Aorta (tissue), 5 donors: ENCODE measurements at regions not wholly inside any gene's neighbourhood (a gene's known extent, or its start where the extent isn't known, plus 50 kb on each side); places are given as distances from the start of the nearest gene placed in this dataset.

Source experiments
- ATAC-seq: fragments of 200-7000 bp; cut with Tn5 transposase; one replicate; pipeline ENCODE4 v1.9.1; 2022; ENCODE audit warnings: moderate library complexity; ENCODE audit not compliant: low FRiP score
- DNase-seq, 2 donors: peaks; one replicate each; pipeline ENCODE4 v3.0.0-alpha.2; 2020
- H3K27ac ChIP-seq, 2 donors: one replicate each; pipeline ENCODE4 v1.5.1; 2013; ENCODE audit warnings: low read length in 2 of 2, mild to moderate bottlenecking in 2 of 2, moderate library complexity in 2 of 2, control low read depth in 1 of 2, inconsistent platforms in 1 of 2, low read depth in 1 of 2
- H3K27me3 ChIP-seq, 2 donors: one replicate each; pipeline ENCODE4 v1.6.1; 2013; ENCODE audit warnings: control low read depth in 1 of 2, low read length in 1 of 2, mild to moderate bottlenecking in 1 of 2, moderate library complexity in 1 of 2; ENCODE audit not compliant: insufficient read depth in 2 of 2, control insufficient read depth in 1 of 2
- H3K36me3 ChIP-seq, 2 donors: one replicate each; pipeline ENCODE4 v1.6.1; 2013; ENCODE audit warnings: control low read depth in 1 of 2, low read length in 1 of 2, mild to moderate bottlenecking in 1 of 2; ENCODE audit not compliant: insufficient read depth in 2 of 2, control insufficient read depth in 1 of 2
- H3K4me1 ChIP-seq, 2 donors: one replicate each; pipeline ENCODE4 v1.6.1; 2013; ENCODE audit warnings: low read length in 2 of 2, control low read depth in 1 of 2, mild to moderate bottlenecking in 1 of 2, moderate library complexity in 1 of 2; ENCODE audit not compliant: insufficient read depth in 2 of 2, control insufficient read depth in 1 of 2
- H3K4me3 ChIP-seq, 2 donors: one replicate each; pipeline ENCODE4 v1.5.1; 2013; ENCODE audit warnings: low read length in 2 of 2, control low read depth in 1 of 2, mild to moderate bottlenecking in 1 of 2
- H3K9me3 ChIP-seq: one replicate; pipeline ENCODE4 v1.6.1; 2013; ENCODE audit warnings: mild to moderate bottlenecking, low read length; ENCODE audit not compliant: control insufficient read depth
- WGBS, 2 donors: extraction: QIAGEN DNeasy Blood & Tissue Kit; methylation state at CpG; one replicate each; pipeline ENCODE4 v1.1.7; 2013; 5-methylcytosine and 5-hydroxymethylcytosine counted together
- intact Hi-C, 2 donors: fragments of 100-400 bp; cut with DNase I; formaldehyde crosslinking; loops; one replicate each; pipeline versions ENCODE4 v1.14.2 to v1.15.0; 2022
- donor health status: healthy with polysubstance abuse.
- donor health status: Bipolar disorder and iron deficiency.
- donor health status: DM: no; HTN: no; CAD: no.
- donor health status: DM: no; HTN: no; CAD: no.
- donor health status: DM: yes; HTN: yes; CAD: no.

- no peaks in the 10 kb centered on the region for H3K27me3 ChIP-seq
- ATAC-seq (no peak), DNase-seq (no peak)
- H3K27ac ChIP-seq: no peak overlapping the region
- 67 to 69% methylated on average over 2 of the region's 2 CpGs for WGBS, 2 donors
- no peaks in the 10 kb centered on the region for H3K36me3 ChIP-seq
- H3K4me3 ChIP-seq: no peak overlapping the region
- intact Hi-C loops: no loop called here
- H3K9me3 ChIP-seq: no peaks in the 10 kb centered on the region
- H3K4me1 ChIP-seq: peaks cover 0 to 4% of the 10 kb centered on the region in 2 donors
These were observed 230.6 kb upstream of the CPEB2 start for GRCh38 chr4:14771504-14772175.

DNA sequence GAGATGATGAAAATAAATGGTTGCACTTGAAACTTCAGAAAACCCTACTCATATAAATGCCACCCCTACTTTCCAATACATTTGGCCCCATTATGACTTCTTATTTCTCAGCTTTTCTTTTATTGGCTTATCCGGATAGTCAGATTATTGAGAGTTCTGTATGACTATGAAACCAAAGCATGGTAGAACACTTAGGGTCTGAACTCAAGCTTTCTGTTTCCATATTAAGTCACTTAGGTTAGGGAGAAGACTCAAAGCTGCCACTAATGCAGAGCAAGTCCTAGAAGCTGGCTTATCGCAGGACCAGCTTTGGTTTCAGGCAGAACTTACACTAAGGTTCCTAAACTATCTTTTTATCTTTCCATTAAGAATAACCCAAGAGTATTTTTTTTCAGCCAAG lies 229.9 kb upstream of the CPEB2 start:
- WGBS, 2 donors: 98% methylated on average over 2 of the region's 2 CpGs
- DNase-seq: no peak
- intact Hi-C loops: no loop called here

GRCh38 chr4:14783011-14783877 lies 219.0 kb upstream of the CPEB2 start:
- Histone ChIP-seq H3K4me3 (no peak overlapping the region), H3K27me3 (no peaks in the 10 kb centered on the region), H3K4me1 (peaks cover 0 to 5% of the 10 kb centered on the region in 2 donors), H3K9me3 (peaks cover 3% of the 10 kb centered on the region), H3K36me3 (no peaks in the 10 kb centered on the region), H3K27ac (no peak overlapping the region)
- intact Hi-C loops: no loop called here
- no peak for DNase-seq
- WGBS, 2 donors: 65 to 71% methylated on average over 5 of the region's 5 CpGs
- ATAC-seq: no peak

More for the DNA sequence above, 229.9 kb upstream of the CPEB2 start:
- H3K4me1 ChIP-seq: peaks cover 0 to 4% of the 10 kb centered on the region in 2 donors
- H3K27me3 ChIP-seq: no peaks in the 10 kb centered on the region
- no peak overlapping the region for H3K27ac ChIP-seq
- H3K9me3 ChIP-seq: no peaks in the 10 kb centered on the region
- no peaks in the 10 kb centered on the region for H3K36me3 ChIP-seq
- no peak overlapping the region for H3K4me3 ChIP-seq
- no peak for ATAC-seq

DNA sequence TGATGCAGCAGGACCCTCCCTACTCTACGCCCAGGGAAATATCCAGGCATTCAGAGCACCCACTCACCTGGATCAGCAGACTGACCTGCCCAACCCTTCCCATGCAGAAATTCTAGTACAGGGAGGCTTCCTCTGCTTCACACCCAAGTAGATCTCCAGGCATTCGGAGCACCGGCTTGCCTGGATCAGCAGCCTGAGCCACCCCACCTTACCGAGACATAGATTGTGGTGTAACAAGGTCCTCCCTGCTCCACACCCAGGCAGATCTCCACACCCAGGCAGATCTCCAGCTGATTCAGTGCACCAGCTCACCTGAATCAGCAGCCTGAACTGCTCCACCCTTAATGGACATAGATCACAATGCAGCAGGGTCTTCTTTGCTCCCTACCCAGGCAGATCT lies 215.1 kb upstream of the CPEB2 start:
- H3K4me1 ChIP-seq: no peaks in the 10 kb centered on the region
- DNase-seq: no peak
- intact Hi-C loops: no loop called here
- no peak overlapping the region for H3K27ac ChIP-seq
- H3K4me3 ChIP-seq: no peak overlapping the region
- 73% methylated on average over 4 of the region's 4 CpGs for WGBS, 2 donors
- H3K27me3 ChIP-seq: no peaks in the 10 kb centered on the region
- no peaks in the 10 kb centered on the region for H3K36me3 ChIP-seq
- ATAC-seq: no peak
- peaks cover 3% of the 10 kb centered on the region for H3K9me3 ChIP-seq

GRCh38 chr4:14787894-14788293 lies 214.4 kb upstream of the CPEB2 start:
- Histone ChIP-seq H3K36me3 (no peaks in the 10 kb centered on the region), H3K4me3 (no peak overlapping the region), H3K27me3 (no peaks in the 10 kb centered on the region), H3K4me1 (no peaks in the 10 kb centered on the region), H3K9me3 (peaks cover 5% of the 10 kb centered on the region), H3K27ac (no peak overlapping the region)
- intact Hi-C loops: no loop called here
- DNase-seq (no peak), ATAC-seq (no peak)

GRCh38 chr4:14790494-14790893 lies 211.8 kb upstream of the CPEB2 start:
- no peaks in the 10 kb centered on the region for H3K36me3 ChIP-seq
- H3K27me3 ChIP-seq: no peaks in the 10 kb centered on the region
- H3K4me3 ChIP-seq: no peak overlapping the region
- ATAC-seq (no peak), DNase-seq (no peak)
- intact Hi-C loops: no loop called here
- H3K9me3 ChIP-seq: peaks cover 5% of the 10 kb centered on the region
- no peak overlapping the region for H3K27ac ChIP-seq
- no peaks in the 10 kb centered on the region for H3K4me1 ChIP-seq

DNA sequence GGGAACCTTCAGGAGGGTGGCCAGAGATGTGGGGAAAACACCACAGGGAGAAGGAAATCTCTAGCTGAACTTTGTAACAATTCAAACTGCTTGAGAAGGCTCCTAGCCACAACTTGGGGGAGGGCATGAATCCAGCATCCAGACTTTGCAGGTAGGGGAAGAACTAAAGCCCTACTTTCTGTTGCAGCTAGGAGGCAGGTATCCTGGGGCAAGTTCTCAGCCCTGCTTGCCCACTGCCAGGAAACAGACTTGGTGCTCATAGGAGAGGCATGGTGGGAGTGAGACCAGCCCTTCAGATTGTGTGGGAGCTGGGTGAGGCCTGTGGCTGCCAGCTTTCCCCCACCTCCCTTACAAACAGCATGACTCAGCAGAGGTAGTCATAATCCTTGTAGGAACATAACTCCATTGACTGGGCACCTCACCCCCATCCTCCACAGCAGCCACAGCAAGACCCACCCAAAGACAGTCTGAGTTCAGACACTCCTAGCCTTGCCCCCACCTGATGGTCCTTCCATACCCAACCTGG lies 209.5 kb upstream of the CPEB2 start:
- H3K4me1 ChIP-seq: no peaks in the 10 kb centered on the region
- intact Hi-C loops: no loop called here
- H3K27ac ChIP-seq: no peak overlapping the region
- DNase-seq (no peak), ATAC-seq (no peak)
- no peaks in the 10 kb centered on the region for H3K36me3 ChIP-seq
- no peak overlapping the region for H3K4me3 ChIP-seq
- H3K27me3 ChIP-seq: no peaks in the 10 kb centered on the region
- H3K9me3 ChIP-seq: peaks cover 4% of the 10 kb centered on the region

- 88% methylated on average over 2 of the region's 2 CpGs for WGBS, 2 donors
- H3K4me1 ChIP-seq: no peaks in the 10 kb centered on the region
- intact Hi-C loops: no loop called here
- no peaks in the 10 kb centered on the region for H3K9me3 ChIP-seq
- H3K27ac ChIP-seq: no peak overlapping the region
- H3K36me3 ChIP-seq: no peaks in the 10 kb centered on the region
- H3K27me3 ChIP-seq: no peaks in the 10 kb centered on the region
- DNase-seq (no peak), ATAC-seq (no peak)
- no peak overlapping the region for H3K4me3 ChIP-seq
These were observed 201.3 kb upstream of the CPEB2 start for GRCh38 chr4:14800977-14801376.

DNA sequence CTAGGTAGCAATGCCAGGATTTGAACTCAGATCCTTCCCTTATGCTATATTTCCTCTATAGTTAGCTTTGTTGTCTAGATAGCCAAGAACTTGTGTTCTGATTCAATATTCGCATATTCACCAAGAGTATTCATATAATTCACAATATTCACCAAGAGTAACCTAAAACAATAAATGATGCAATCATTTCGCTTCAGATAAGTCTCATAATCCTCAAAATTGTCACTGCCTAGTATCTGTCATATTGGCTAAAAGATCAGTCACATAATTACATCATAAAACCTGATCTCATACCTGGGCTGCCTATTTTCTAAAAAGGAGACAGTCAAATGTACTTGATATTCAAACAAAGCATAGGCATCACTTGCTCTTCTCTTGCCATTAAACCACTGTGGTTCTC lies 199.7 kb upstream of the CPEB2 start:
- no peaks in the 10 kb centered on the region for H3K4me1 ChIP-seq
- intact Hi-C loops: no loop called here
- no peaks in the 10 kb centered on the region for H3K36me3 ChIP-seq
- H3K4me3 ChIP-seq: no peak overlapping the region
- DNase-seq (no peak), ATAC-seq (no peak)
- no peak overlapping the region for H3K27ac ChIP-seq
- 88 to 94% methylated on average over 2 of the region's 2 CpGs for WGBS, 2 donors
- H3K27me3 ChIP-seq: no peaks in the 10 kb centered on the region
- H3K9me3 ChIP-seq: no peaks in the 10 kb centered on the region
